GM12878 (cell line): ENCODE measurements at regions not wholly inside any gene's neighbourhood (a gene's known extent, or its start where the extent isn't known, plus 50 kb on each side); places are given as distances from the start of the nearest gene placed in this dataset.

Experiments
- ATAC-seq: fragments of 200-7000 bp; cut with Tn5 transposase; 3 replicates; pipeline ENCODE4 v1.9.1; 2020; ENCODE audit warnings: mild to moderate bottlenecking, moderate library complexity
- BruUV-seq: library from RNA; stranded (reverse); fragments of 400-500 nt; replicated peaks from 2 replicates; lab custom pipeline; 2021; lab: Mats Ljungman, UMichigan
- CTCF ChIA-PET: fragments of 300-600 bp; sonication (Branson Sonifier 250); formaldehyde crosslinking; extraction: SDS; loops from one replicate; lab custom pipeline; 2021; ENCODE audit warnings: inconsistent platforms; lab: Yijun Ruan, JAX
- POLR2A ChIA-PET: fragments of 350-600 bp; formaldehyde crosslinking; extraction: SDS; loops from one replicate; lab custom pipeline; 2021; ENCODE audit warnings: inconsistent platforms; lab: Charles Lee
- RAD21 ChIA-PET: fragments of 300-600 bp; sonication (Branson Sonifier 250); formaldehyde crosslinking; loops from one replicate; lab custom pipeline; 2023; ENCODE audit warnings: antibody characterized with exemption; ENCODE audit not compliant: unreplicated experiment; lab: Charles Lee
- SMC1A ChIA-PET: fragments of 300-600 bp; sonication (Branson Sonifier 250); formaldehyde crosslinking; loops from one replicate; lab custom pipeline; 2023; ENCODE audit not compliant: unreplicated experiment, uncharacterized antibody; lab: Charles Lee
- DNase-seq: peaks from one replicate; pipeline ENCODE4 v3.0.0-alpha.2; 2011; ENCODE audit warnings: low read depth, low spot score
- FAIRE-seq: peaks from 3 replicates; lab custom pipeline; 2011; peaks lifted over from hg19 to GRCh38; lab: Jason Lieb, UNC
- H2AFZ ChIP-seq: 2 replicates; pipeline ENCODE4 v1.6.0; 2011; ENCODE audit warnings: low read depth, low read length, control low read depth; ENCODE audit not compliant: control insufficient read depth
- H3K27ac ChIP-seq: 2 replicates; pipeline ENCODE4 v1.5.1; 2011; ENCODE audit warnings: control low read depth; ENCODE audit not compliant: control insufficient read depth, insufficient read depth
- H3K27me3 ChIP-seq, 2 experiments: replicated peaks in 1 of 2; 2 replicates each; pipeline versions ENCODE4 v1.6.0 to v1.6.1; 2011; ENCODE audit warnings: low read length in 1 of 2; ENCODE audit not compliant: control insufficient read depth in 2 of 2, insufficient read depth in 2 of 2
- H3K36me3 ChIP-seq, 2 experiments: 2 replicates each; pipeline ENCODE4 v1.5.1; 2011; ENCODE audit warnings: low read length in 1 of 2; ENCODE audit not compliant: control insufficient read depth in 2 of 2, insufficient read depth in 2 of 2
- H3K4me1 ChIP-seq: 2 replicates; pipeline ENCODE4 v1.6.1; 2011; ENCODE audit warnings: mild to moderate bottlenecking, low read length, moderate library complexity, mixed read lengths; ENCODE audit not compliant: control insufficient read depth, insufficient read depth
- H3K4me2 ChIP-seq: 2 replicates; pipeline ENCODE4 v1.6.0; 2011; ENCODE audit warnings: control low read depth; ENCODE audit not compliant: control insufficient read depth, insufficient read depth
- H3K4me3 ChIP-seq: fragments of 200-600 bp; sonication (generic); 2 replicates; pipeline ENCODE4 v1.5.1; 2016
- H3K79me2 ChIP-seq: 2 replicates; pipeline ENCODE4 v1.6.0; 2011; ENCODE audit warnings: low read length; ENCODE audit not compliant: control insufficient read depth, insufficient read depth
- H3K9ac ChIP-seq: 2 replicates; pipeline ENCODE4 v1.8.0; 2011; ENCODE audit warnings: low read length, control low read depth, mixed read lengths; ENCODE audit not compliant: control insufficient read depth, insufficient read depth
- H3K9me3 ChIP-seq: replicated peaks from 3 replicates; pipeline ENCODE4 v1.5.1; 2011; ENCODE audit warnings: mild to moderate bottlenecking, low read length; ENCODE audit not compliant: control insufficient read depth, insufficient read depth
- H4K20me1 ChIP-seq: 2 replicates; pipeline ENCODE4 v1.6.0; 2011; ENCODE audit not compliant: control insufficient read depth, insufficient read depth
- BHLHE40 ChIP-seq, 2 experiments: fragments of 450-650 bp in 1 of 2; IDR thresholded peaks; 2 replicates each; pipeline ENCODE4 v1.6.1; 2011 to 2017; ENCODE audit warnings: low read depth in 2 of 2, borderline replicate concordance in 1 of 2, improper control_type of control experiment in 1 of 2, low read length in 1 of 2, mild to moderate bottlenecking in 1 of 2
- BMI1 ChIP-seq: fragments of 450-650 bp; IDR thresholded peaks from 2 replicates; pipeline ENCODE4 v1.6.1; 2016; ENCODE audit warnings: mild to moderate bottlenecking, moderate library complexity, borderline replicate concordance
- EED ChIP-seq: sonication (generic); IDR thresholded peaks from 2 replicates; pipeline ENCODE4 v1.6.1; 2016; ENCODE audit warnings: antibody characterized with exemption, low read depth
- HDGF ChIP-seq: fragments of 450-650 bp; IDR thresholded peaks from 2 replicates; pipeline ENCODE4 v1.6.1; 2016; ENCODE audit warnings: antibody characterized with exemption
- MYB ChIP-seq: fragments of 150-350 bp; IDR thresholded peaks from 2 replicates; pipeline ENCODE4 v1.6.1; 2014; ENCODE audit warnings: mild to moderate bottlenecking, low read depth, low read length, borderline replicate concordance
- NRF1 ChIP-seq: conservative IDR thresholded peaks from 2 replicates; pipeline ENCODE4 v1.6.1; 2011; ENCODE audit warnings: mild to moderate bottlenecking, low read depth, low read length, improper control_type of control experiment
- PRDM15 ChIP-seq: fragments of 450-650 bp; formaldehyde crosslinking; IDR thresholded peaks from 2 replicates; pipeline ENCODE4 v1.4.0; 2020; ENCODE audit warnings: mild to moderate bottlenecking, moderate library complexity
- RAD21 ChIP-seq: IDR thresholded peaks from 2 replicates; pipeline ENCODE4 v1.6.1; 2011; ENCODE audit warnings: mild to moderate bottlenecking, low read depth, low read length, moderate library complexity; ENCODE audit not compliant: insufficient read depth
- RELB ChIP-seq: fragments of 450-650 bp; IDR thresholded peaks from 2 replicates; pipeline ENCODE4 v1.6.1; 2017; ENCODE audit warnings: low read depth, mild to moderate bottlenecking, moderate library complexity
- REST ChIP-seq: IDR thresholded peaks from 2 replicates; pipeline ENCODE4 v1.6.1; 2012; ENCODE audit warnings: mild to moderate bottlenecking, low read depth, low read length
- SUPT20H ChIP-seq: IDR thresholded peaks from 2 replicates; pipeline ENCODE4 v1.6.1; 2011; ENCODE audit warnings: low read depth, mild to moderate bottlenecking, low read length, moderate library complexity, borderline replicate concordance; ENCODE audit not compliant: control insufficient read depth
- TARDBP ChIP-seq: IDR thresholded peaks from 2 replicates; pipeline ENCODE4 v1.6.1; 2016; ENCODE audit warnings: borderline replicate concordance
- USF2 ChIP-seq: IDR thresholded peaks from 2 replicates; pipeline ENCODE4 v1.6.1; 2011; ENCODE audit warnings: low read depth, low read length, improper control_type of control experiment, borderline replicate concordance
- WRNIP1 ChIP-seq: IDR thresholded peaks from 2 replicates; pipeline ENCODE4 v1.6.1; 2011; ENCODE audit warnings: low read depth, low read length, improper control_type of control experiment, borderline replicate concordance
- ZZZ3 ChIP-seq: IDR thresholded peaks from 2 replicates; pipeline ENCODE4 v1.6.1; 2011; ENCODE audit warnings: low read depth; ENCODE audit not compliant: control insufficient read depth, insufficient read length
- WGBS: methylation state at CpG from one replicate; pipeline ENCODE4 v1.1.6; 2016; ENCODE audit warnings: low lambda C conversion rate; ENCODE audit not compliant: insufficient replicate concordance, insufficient coverage; ENCODE audit errors: missing lambda C conversion rate; 5-methylcytosine and 5-hydroxymethylcytosine counted together
- in situ Hi-C: fragments of 300-500 bp; cut with MboI; formaldehyde crosslinking; loops from 9 replicates; pipeline ENCODE4 v1.14.3; 2018; ENCODE audit warnings: mixed read lengths
- intact Hi-C: fragments of 100-400 bp; cut with micrococcal nuclease; formaldehyde crosslinking; loops from one replicate; pipeline ENCODE4 v1.14.2; 2022; ENCODE audit not compliant: unreplicated experiment

- RAD21 ChIA-PET: no interaction called here
- POLR2A ChIA-PET: no interaction called here
- 13% methylated on average over 3 of the region's 3 CpGs for WGBS
Measured at GRCh38 chr1:78274814-78275213, 216.0 kb upstream of the PTGFR start.

More at GRCh38 chr1:78274814-78275213, 216.0 kb upstream of the PTGFR start:
- no TSS peak for BruUV-seq
- no peak overlapping the region for H3K9ac ChIP-seq
- H4K20me1 ChIP-seq: no peaks in the 10 kb centered on the region
- ChIA-PET SMC1A (no interaction called here), CTCF (interaction anchor here (1.5 kb wide), 1 partner anchor 49 kb away, joined by 3 read pairs; no protein-coding TSS in a partner anchor)
- no peak for TF ChIP-seq TARDBP
- TF ChIP-seq SUPT20H: no peak
- TF ChIP-seq MYB: no peak
- no peak for TF ChIP-seq USF2
- TF ChIP-seq RELB: no peak
- TF ChIP-seq ZZZ3: no peak
- TF ChIP-seq REST: no peak
- no peak for TF ChIP-seq NRF1
- no peak for TF ChIP-seq EED
- no peak for TF ChIP-seq HDGF
- no peak for TF ChIP-seq BHLHE40 (IDR thresholded peaks at IDR 0.05; ENCODE audit: borderline replicate concordance in 1 of 2, low read depth in 2 of 2, low read length in 1 of 2)
- no peak for TF ChIP-seq RAD21
- TF ChIP-seq WRNIP1: no peak
- TF ChIP-seq BMI1: no peak
- no peak for TF ChIP-seq PRDM15 (CRISPR knock-in tag)
- H2AFZ ChIP-seq: no peak overlapping the region
- no peak overlapping the region for H3K4me2 ChIP-seq
- H3K9me3 ChIP-seq: no peaks in the 10 kb centered on the region
- no peak for FAIRE-seq
- H3K36me3 ChIP-seq: no peaks in the 10 kb centered on the region
- intact Hi-C loops: no loop called here
- in situ Hi-C loops: no loop called here
- H3K79me2 ChIP-seq: no peaks in the 10 kb centered on the region
- H3K4me1 ChIP-seq: no peaks in the 10 kb centered on the region
- H3K4me3 ChIP-seq: no peak overlapping the region
- no peak for ATAC-seq
- H3K27me3 ChIP-seq: no peaks in the 10 kb centered on the region
- DNase-seq: no peak
- H3K27ac ChIP-seq: no peak overlapping the region
